ENCODE measurements at regions not wholly inside any gene's neighbourhood (a gene's known extent, or its start where the extent isn't known, plus 50 kb on each side); places are given as distances from the start of the nearest gene placed in this dataset.

GRCh38 chr9:16982780-16983310, 112.4 kb upstream of the BNC2 start:
- no peaks in the 10 kb centered on the region for H3K9me3 ChIP-seq
- H3K27ac ChIP-seq, result no peak overlapping the region
- H3K4me1 ChIP-seq, result no peaks in the 10 kb centered on the region
- H3K36me3 ChIP-seq, result no peaks in the 10 kb centered on the region
- intact Hi-C loops (cut with DNase I; ENCODE audit: low total_unique reads) (no loop called here), in situ Hi-C loops (cut with MboI; ENCODE audit: low sequenced_read_pairs in 4 of 4) (no loop called here)
- H3K27me3 ChIP-seq, result no peaks in the 10 kb centered on the region
- ATAC-seq (no peak), DNase-seq (no peak)
- H3K4me3 ChIP-seq, result no peak overlapping the region
- TF ChIP-seq CTCF (IDR thresholded peaks at IDR 0.05 in 4 of 5, conservative IDR thresholded peaks at IDR 0.05 in 1 of 5), result no peak
- no peak for TF ChIP-seq POLR2A (IDR thresholded peaks at IDR 0.05)

GRCh38 chr9:16976427-16976826, 106.0 kb upstream of the BNC2 start:
- H3K4me3 ChIP-seq, result no peak overlapping the region
- no peak for TF ChIP-seq POLR2A (IDR thresholded peaks at IDR 0.05)
- TF ChIP-seq CTCF (IDR thresholded peaks at IDR 0.05 in 4 of 5, conservative IDR thresholded peaks at IDR 0.05 in 1 of 5), result no peak
- DNase-seq (no peak), ATAC-seq (no peak)
- no peaks in the 10 kb centered on the region for H3K36me3 ChIP-seq
- H3K27ac ChIP-seq, result no peak overlapping the region
- intact Hi-C loops (cut with DNase I; ENCODE audit: low total_unique reads), result no loop called here
- H3K27me3 ChIP-seq, result no peaks in the 10 kb centered on the region
- in situ Hi-C loops (cut with MboI; ENCODE audit: low sequenced_read_pairs in 4 of 4), result no loop called here
- H3K9me3 ChIP-seq, result no peaks in the 10 kb centered on the region
- no peaks in the 10 kb centered on the region for H3K4me1 ChIP-seq

- ATAC-seq (no peak), DNase-seq (no peak)
- H3K9me3 ChIP-seq, result no peaks in the 10 kb centered on the region
- TF ChIP-seq POLR2A (IDR thresholded peaks at IDR 0.05), result no peak
- TF ChIP-seq CTCF (IDR thresholded peaks at IDR 0.05 in 4 of 5, conservative IDR thresholded peaks at IDR 0.05 in 1 of 5), result no peak
- H3K4me3 ChIP-seq, result no peak overlapping the region
- H3K36me3 ChIP-seq, result no peaks in the 10 kb centered on the region
- no peaks in the 10 kb centered on the region for H3K4me1 ChIP-seq
- in situ Hi-C loops (cut with MboI; ENCODE audit: low sequenced_read_pairs in 4 of 4), result no loop called here
- intact Hi-C loops (cut with DNase I; ENCODE audit: low total_unique reads), result no loop called here
- no peaks in the 10 kb centered on the region for H3K27me3 ChIP-seq
- H3K27ac ChIP-seq, result no peak overlapping the region
Observed at GRCh38 chr9:16974436-16974835, 104.0 kb upstream of the BNC2 start.

GRCh38 chr9:16970321-16970720, 99.9 kb upstream of the BNC2 start:
- ATAC-seq (no peak), DNase-seq (no peak)
- H3K9me3 ChIP-seq, result no peaks in the 10 kb centered on the region
- TF ChIP-seq CTCF (IDR thresholded peaks at IDR 0.05 in 4 of 5, conservative IDR thresholded peaks at IDR 0.05 in 1 of 5) (no peak), POLR2A (IDR thresholded peaks at IDR 0.05) (no peak)
- H3K36me3 ChIP-seq, result no peaks in the 10 kb centered on the region
- H3K27me3 ChIP-seq, result no peaks in the 10 kb centered on the region
- in situ Hi-C loops (cut with MboI; ENCODE audit: low sequenced_read_pairs in 4 of 4) (no loop called here), intact Hi-C loops (cut with DNase I; ENCODE audit: low total_unique reads) (no loop called here)
- no peak overlapping the region for H3K4me3 ChIP-seq
- H3K27ac ChIP-seq, result no peak overlapping the region
- H3K4me1 ChIP-seq, result no peaks in the 10 kb centered on the region

- in situ Hi-C loops (cut with MboI; ENCODE audit: low sequenced_read_pairs in 4 of 4), result no loop called here
- ATAC-seq, result no peak
- intact Hi-C loops (cut with DNase I; ENCODE audit: low total_unique reads), result no loop called here
Observed at GRCh38 chr9:16964228-16964627, 93.8 kb upstream of the BNC2 start.

More at GRCh38 chr9:16964228-16964627, 93.8 kb upstream of the BNC2 start:
- TF ChIP-seq POLR2A (IDR thresholded peaks at IDR 0.05), result no peak
- no peak for TF ChIP-seq CTCF (IDR thresholded peaks at IDR 0.05 in 4 of 5, conservative IDR thresholded peaks at IDR 0.05 in 1 of 5)
- Histone ChIP-seq H3K4me1 (no peaks in the 10 kb centered on the region), H3K27me3 (no peaks in the 10 kb centered on the region), H3K36me3 (no peaks in the 10 kb centered on the region), H3K9me3 (no peaks in the 10 kb centered on the region), H3K27ac (no peak overlapping the region), H3K4me3 (no peak overlapping the region)
- DNase-seq, result no peak

All from gastrocnemius medialis (tissue), 4 donors.